IMR-90 (cell line): ENCODE measurements at regions not wholly inside any gene's neighbourhood (a gene's known extent, or its start where the extent isn't known, plus 50 kb on each side); places are given as distances from the start of the nearest gene placed in this dataset.

Experiments used
- ATAC-seq: fragments of 200-7000 bp; cut with Tn5 transposase; 2 replicates; pipeline ENCODE4 v1.9.1; 2020; ENCODE audit warnings: low read depth, mild to moderate bottlenecking, moderate library complexity
- BruUV-seq: library from RNA; stranded (reverse); fragments of 400-500 nt; replicated peaks from 2 replicates; lab custom pipeline; 2021; lab: Mats Ljungman, UMichigan
- CTCF ChIA-PET: fragments of 300-600 bp; formaldehyde crosslinking; extraction: SDS; loops from one replicate; lab custom pipeline; 2021; ENCODE audit warnings: antibody characterized with exemption; lab: Yijun Ruan, JAX
- POLR2A ChIA-PET: fragments of 300-600 bp; sonication (Branson Sonifier 250); formaldehyde crosslinking; loops from one replicate; lab custom pipeline; 2022; ENCODE audit warnings: antibody characterized with exemption; ENCODE audit not compliant: unreplicated experiment; lab: Charles Lee
- DNase-seq: peaks from one replicate; pipeline ENCODE4 v3.0.0; 2013
- H2AFZ ChIP-seq: replicated peaks from 2 replicates; pipeline ENCODE3; 2013; ENCODE audit warnings: low read length, mild to moderate bottlenecking; ENCODE audit not compliant: poor library complexity
- H2AK5ac ChIP-seq: 2 replicates; pipeline ENCODE4 v1.6.1; 2013; ENCODE audit warnings: low read depth, low read length, inconsistent platforms
- H2AK9ac ChIP-seq: replicated peaks from 2 replicates; pipeline ENCODE3; 2013; ENCODE audit warnings: mild to moderate bottlenecking, low read depth, low read length, moderate library complexity; ENCODE audit not compliant: poor library complexity
- H2BK120ac ChIP-seq: 2 replicates; pipeline ENCODE4 v1.6.1; 2013; ENCODE audit warnings: low read depth, low read length, inconsistent platforms
- H2BK15ac ChIP-seq: 3 replicates; pipeline ENCODE4 v1.6.1; 2013; ENCODE audit warnings: low read depth, low read length, inconsistent platforms
- H2BK20ac ChIP-seq: 2 replicates; pipeline ENCODE4 v1.6.1; 2013; ENCODE audit warnings: low read depth, mild to moderate bottlenecking, inconsistent platforms, low read length, moderate library complexity
- H2BK5ac ChIP-seq: 2 replicates; pipeline ENCODE4 v1.6.1; 2013; ENCODE audit warnings: mild to moderate bottlenecking, low read depth, low read length, inconsistent platforms; ENCODE audit not compliant: poor library complexity, severe bottlenecking
- H3K14ac ChIP-seq: replicated peaks from 2 replicates; pipeline ENCODE4 v1.6.1; 2013; ENCODE audit warnings: low read depth, low read length, inconsistent platforms
- H3K18ac ChIP-seq: 2 replicates; pipeline ENCODE4 v1.6.1; 2013; ENCODE audit warnings: low read depth, low read length, control low read depth
- H3K23ac ChIP-seq: 2 replicates; pipeline ENCODE4 v1.6.1; 2013; ENCODE audit warnings: low read depth, low read length, inconsistent platforms
- H3K27ac ChIP-seq: 2 replicates; pipeline ENCODE4 v1.5.1; 2013; ENCODE audit warnings: mild to moderate bottlenecking, control low read depth, low read length; ENCODE audit not compliant: insufficient read depth
- H3K27me3 ChIP-seq: 2 replicates; pipeline ENCODE4 v1.6.1; 2013; ENCODE audit warnings: low read length; ENCODE audit not compliant: control insufficient read depth, insufficient read depth
- H3K36me3 ChIP-seq: 2 replicates; pipeline ENCODE4 v1.6.1; 2013; ENCODE audit warnings: low read length, mixed read lengths; ENCODE audit not compliant: control insufficient read depth, insufficient read depth
- H3K4ac ChIP-seq: 2 replicates; pipeline ENCODE4 v1.6.1; 2013; ENCODE audit warnings: low read depth, low read length, inconsistent platforms
- H3K4me1 ChIP-seq: 2 replicates; pipeline ENCODE4 v1.6.1; 2013; ENCODE audit warnings: low read length, mixed read lengths; ENCODE audit not compliant: control insufficient read depth, insufficient read depth
- H3K4me2 ChIP-seq: 2 replicates; pipeline ENCODE4 v1.6.1; 2013; ENCODE audit warnings: low read depth, mild to moderate bottlenecking, control low read depth, low read length, moderate library complexity
- H3K4me3 ChIP-seq: 2 replicates; pipeline ENCODE4 v1.5.1; 2013; ENCODE audit warnings: low read depth, mild to moderate bottlenecking, control low read depth, low read length, moderate library complexity; ENCODE audit not compliant: insufficient read depth
- H3K56ac ChIP-seq: 2 replicates; pipeline ENCODE4 v1.6.1; 2013; ENCODE audit warnings: low read length, inconsistent platforms; ENCODE audit not compliant: insufficient read depth; ENCODE audit errors: extremely low read depth
- H3K79me1 ChIP-seq, 2 experiments: 2 replicates each; pipeline ENCODE4 v1.6.1; 2013; ENCODE audit warnings: low read length in 2 of 2, inconsistent platforms in 1 of 2, low read depth in 1 of 2
- H3K9ac ChIP-seq: 2 replicates; pipeline ENCODE4 v1.6.1; 2013; ENCODE audit warnings: low read depth, low read length, control low read depth
- H3K9me1 ChIP-seq: 2 replicates; pipeline ENCODE4 v1.6.1; 2013; ENCODE audit warnings: low read length, inconsistent platforms; ENCODE audit not compliant: insufficient read depth
- H3K9me3 ChIP-seq: 2 replicates; pipeline ENCODE4 v1.6.1; 2013; ENCODE audit warnings: low read length; ENCODE audit not compliant: control insufficient read depth, insufficient read depth
- H4K20me1 ChIP-seq: 2 replicates; pipeline ENCODE4 v1.6.1; 2013; ENCODE audit warnings: low read length, inconsistent platforms; ENCODE audit not compliant: insufficient read depth
- H4K5ac ChIP-seq: 2 replicates; pipeline ENCODE4 v1.6.1; 2013; ENCODE audit warnings: mild to moderate bottlenecking, low read depth, low read length, control low read depth
- H4K8ac ChIP-seq, 2 experiments: 2 replicates each; pipeline ENCODE4 v1.6.1; 2013; ENCODE audit warnings: low read depth in 2 of 2, low read length in 2 of 2, control low read depth in 1 of 2, inconsistent platforms in 1 of 2
- H4K91ac ChIP-seq: 2 replicates; pipeline ENCODE4 v1.6.1; 2013; ENCODE audit warnings: low read depth, low read length, inconsistent platforms; ENCODE audit not compliant: insufficient read depth
- MAFK ChIP-seq: IDR thresholded peaks from 2 replicates; pipeline ENCODE4 v1.6.1; 2012; ENCODE audit warnings: low read depth, low read length, improper control_type of control experiment
- MAZ ChIP-seq: IDR thresholded peaks from 2 replicates; pipeline ENCODE4 v1.6.1; 2012; ENCODE audit warnings: low read depth, mild to moderate bottlenecking, low read length, improper control_type of control experiment, moderate library complexity, borderline replicate concordance
- RAD21 ChIP-seq: IDR thresholded peaks from 2 replicates; pipeline ENCODE4 v1.6.1; 2012; ENCODE audit warnings: low read length, improper control_type of control experiment
- WGBS, 2 experiments: methylation state at CpG; one replicate each; pipeline versions ENCODE4 v1.1.5 to v1.1.7; 2013; ENCODE audit warnings: missing lambda C conversion rate in 2 of 2; ENCODE audit not compliant: insufficient read length in 1 of 2; ENCODE audit errors: extremely low coverage in 2 of 2; 5-methylcytosine and 5-hydroxymethylcytosine counted together
- dilution Hi-C: fragments of 300-500 bp; cut with HindIII; formaldehyde crosslinking; loops from one replicate; pipeline ENCODE4 v1.14.3; 2018; ENCODE audit warnings: low sequenced_read_pairs; ENCODE audit not compliant: unreplicated experiment
- in situ Hi-C: fragments of 300-500 bp; cut with MboI; formaldehyde crosslinking; loops from 3 replicates; pipeline ENCODE4 v1.14.3; 2019; ENCODE audit warnings: low sequenced_read_pairs, inconsistent platforms, mixed read lengths
- intact Hi-C: fragments of 100-400 bp; cut with micrococcal nuclease; formaldehyde crosslinking; loops from 2 replicates; pipeline ENCODE4 v1.10.0; 2022

GRCh38 chr1:214123061-214123784 is 135.4 kb downstream of the PROX1 start (continued):
- TF ChIP-seq MAFK: peak; percentile 96

- intact Hi-C loops (loop anchor here (5.0 to 10.0 kb wide), 2 partner anchors 137 to 1110 kb away; partner anchors contain the start of genes ANGEL2 and PROX1), dilution Hi-C loops (no loop called here), in situ Hi-C loops (loop anchor here (10.0 kb wide), 3 partner anchors 750 to 1000 kb away; no protein-coding TSS in a partner anchor)
- Histone ChIP-seq H3K18ac (no peak overlapping the region), H3K23ac (no peak overlapping the region), H3K79me1 (no peaks in the 10 kb centered on the region), H4K91ac (no peak overlapping the region), H3K36me3 (no peaks in the 10 kb centered on the region), H2BK120ac (no peak overlapping the region), H3K27ac (no peak overlapping the region), H4K5ac (no peak overlapping the region), H3K4ac (no peak overlapping the region), H3K4me1 (no peaks in the 10 kb centered on the region), H2AK9ac (no peak overlapping the region), H3K56ac (no peak overlapping the region), H2BK20ac (no peak overlapping the region), H3K27me3 (peaks cover 3% of the 10 kb centered on the region), H3K4me3 (no peak overlapping the region), H3K9me1 (no peaks in the 10 kb centered on the region), H3K9me3 (no peaks in the 10 kb centered on the region), H3K9ac (no peak overlapping the region), H4K8ac (no peak overlapping the region), H3K4me2 (no peak overlapping the region), H4K20me1 (no peaks in the 10 kb centered on the region), H2BK5ac (no peak overlapping the region), H2BK15ac (no peak overlapping the region), H3K14ac (no peak overlapping the region), H2AFZ (no peak overlapping the region), H2AK5ac (no peak overlapping the region)
- ATAC-seq: no peak
- TF ChIP-seq MAZ (no peak), RAD21 (no peak)
- POLR2A ChIA-PET: no interaction called here
- no peak for DNase-seq
- BruUV-seq: no TSS peak
- CTCF ChIA-PET: no interaction called here
- no CpG with 5 or more reads among the region's 7 CpGs for WGBS, 2 experiments
Observed at GRCh38 chr1:214124281-214124805, 136.6 kb downstream of the PROX1 start.
